H9 (cell line): ENCODE measurements at regions not wholly inside any gene's neighbourhood (a gene's known extent, or its start where the extent isn't known, plus 50 kb on each side); places are given as distances from the start of the nearest gene placed in this dataset.

ENCODE experiments used
- DNase-seq: peaks from one replicate; pipeline ENCODE4 v3.0.0-alpha.2; 2017
- H2AFZ ChIP-seq: one replicate; pipeline ENCODE4 v1.6.1; 2013; ENCODE audit warnings: mild to moderate bottlenecking, low read length, control low read depth, moderate library complexity
- H2AK5ac ChIP-seq: 2 replicates; pipeline ENCODE4 v1.6.1; 2013; ENCODE audit warnings: low read length, control low read depth, mixed read lengths; ENCODE audit not compliant: insufficient read length
- H2BK120ac ChIP-seq: one replicate; pipeline ENCODE4 v1.6.1; 2013; ENCODE audit warnings: low read depth, mild to moderate bottlenecking, low read length, control low read depth, inconsistent platforms; ENCODE audit not compliant: poor library complexity, severe bottlenecking
- H2BK12ac ChIP-seq: 2 replicates; pipeline ENCODE4 v1.6.1; 2013; ENCODE audit warnings: low read length, control low read depth, mixed read lengths, low read depth; ENCODE audit not compliant: insufficient read length
- H2BK15ac ChIP-seq: 2 replicates; pipeline ENCODE4 v1.6.1; 2013; ENCODE audit warnings: low read depth, low read length, control low read depth
- H2BK20ac ChIP-seq: one replicate; pipeline ENCODE4 v1.6.1; 2013; ENCODE audit warnings: low read depth, mild to moderate bottlenecking, low read length, control low read depth, inconsistent platforms; ENCODE audit not compliant: poor library complexity, severe bottlenecking
- H2BK5ac ChIP-seq: 2 replicates; pipeline ENCODE4 v1.6.1; 2013; ENCODE audit warnings: low read length, control low read depth, mixed read lengths; ENCODE audit not compliant: insufficient read length
- H3K14ac ChIP-seq: 2 replicates; pipeline ENCODE4 v1.6.1; 2013; ENCODE audit warnings: low read length, control low read depth; ENCODE audit not compliant: insufficient read depth
- H3K18ac ChIP-seq: 2 replicates; pipeline ENCODE4 v1.6.1; 2013; ENCODE audit warnings: low read depth, mild to moderate bottlenecking, mixed read lengths, low read length, control low read depth; ENCODE audit not compliant: insufficient read length
- H3K23ac ChIP-seq: 2 replicates; pipeline ENCODE4 v1.6.1; 2013; ENCODE audit warnings: low read length, control low read depth, mixed read lengths, low read depth; ENCODE audit not compliant: insufficient read length
- H3K23me2 ChIP-seq: 2 replicates; pipeline ENCODE4 v1.6.1; 2013; ENCODE audit warnings: low read depth, mild to moderate bottlenecking, mixed read lengths, low read length, control low read depth; ENCODE audit not compliant: insufficient read length, poor library complexity, severe bottlenecking
- H3K27ac ChIP-seq: 2 replicates; pipeline ENCODE4 v1.5.1; 2013; ENCODE audit warnings: low read length, control low read depth, mixed read lengths, low read depth; ENCODE audit not compliant: insufficient read length
- H3K27me3 ChIP-seq: 2 replicates; pipeline ENCODE4 v1.6.1; 2013; ENCODE audit warnings: low read length, control low read depth, inconsistent platforms; ENCODE audit not compliant: insufficient read depth
- H3K4ac ChIP-seq: 2 replicates; pipeline ENCODE4 v1.6.1; 2013; ENCODE audit warnings: low read depth, mild to moderate bottlenecking, control low read depth, inconsistent platforms, low read length, moderate library complexity
- H3K4me1 ChIP-seq: 2 replicates; pipeline ENCODE4 v1.6.1; 2013; ENCODE audit warnings: low read length, control low read depth, inconsistent platforms; ENCODE audit not compliant: insufficient read depth
- H3K4me2 ChIP-seq: 2 replicates; pipeline ENCODE4 v1.6.1; 2013; ENCODE audit warnings: low read length, control low read depth, mixed read lengths; ENCODE audit not compliant: insufficient read length, insufficient read depth
- H3K56ac ChIP-seq: 2 replicates; pipeline ENCODE4 v1.6.1; 2013; ENCODE audit warnings: low read depth, mild to moderate bottlenecking, mixed read lengths, low read length, control low read depth; ENCODE audit not compliant: insufficient read length
- H3K79me1 ChIP-seq: 2 replicates; pipeline ENCODE4 v1.6.1; 2013; ENCODE audit warnings: low read depth, mild to moderate bottlenecking, moderate library complexity, low read length, control low read depth, inconsistent platforms; ENCODE audit not compliant: insufficient read depth, poor library complexity, severe bottlenecking
- H3K79me2 ChIP-seq: 2 replicates; pipeline ENCODE4 v1.6.1; 2013; ENCODE audit warnings: low read length, control low read depth, inconsistent platforms; ENCODE audit not compliant: insufficient read depth
- H3K9ac ChIP-seq: 2 replicates; pipeline ENCODE4 v1.6.1; 2013; ENCODE audit warnings: low read length, control low read depth, mixed read lengths; ENCODE audit not compliant: insufficient read length; ENCODE audit errors: extremely low read depth
- H3K9me3 ChIP-seq: one replicate; pipeline ENCODE4 v1.6.1; 2013; ENCODE audit warnings: low read depth, low read length, inconsistent platforms; ENCODE audit not compliant: control insufficient read depth
- H3T11ph ChIP-seq: one replicate; pipeline ENCODE4 v1.6.1; 2013; ENCODE audit warnings: mild to moderate bottlenecking, low read length, control low read depth, inconsistent platforms
- H4K20me1 ChIP-seq: one replicate; pipeline ENCODE4 v1.6.1; 2013; ENCODE audit not compliant: control insufficient read depth, insufficient read length, insufficient read depth
- H4K5ac ChIP-seq: 2 replicates; pipeline ENCODE4 v1.6.1; 2013; ENCODE audit warnings: low read depth, mild to moderate bottlenecking, mixed read lengths, low read length, control low read depth; ENCODE audit not compliant: insufficient read length
- H4K8ac ChIP-seq: replicated peaks from 2 replicates; pipeline ENCODE4 v1.6.1; 2013; ENCODE audit warnings: low read length, control low read depth, mixed read lengths, low read depth; ENCODE audit not compliant: insufficient read length
- H4K91ac ChIP-seq: 2 replicates; pipeline ENCODE4 v1.6.1; 2013; ENCODE audit warnings: low read depth, mild to moderate bottlenecking, moderate library complexity, mixed read lengths, low read length, control low read depth; ENCODE audit not compliant: insufficient read length
- H3K27ac Mint-ChIP-seq, 3 experiments: 2 replicates in 2 of 3; 3 replicates in 1 of 3; pipeline ENCODE4 v1.8.0; 2020 to 2021; ENCODE audit warnings: mixed read lengths in 3 of 3, mild to moderate bottlenecking in 1 of 3, moderate library complexity in 1 of 3
- H3K27me3 Mint-ChIP-seq: 2 replicates; pipeline ENCODE4 v1.8.0; 2021; ENCODE audit warnings: low read depth, mild to moderate bottlenecking, moderate library complexity, mixed read lengths
- H3K36me3 Mint-ChIP-seq, 3 experiments: 2 replicates in 2 of 3; 3 replicates in 1 of 3; pipeline ENCODE4 v1.8.0; 2020 to 2021; ENCODE audit warnings: low read depth in 3 of 3, mixed read lengths in 3 of 3; ENCODE audit not compliant: insufficient read depth in 1 of 3
- H3K4me1 Mint-ChIP-seq, 2 experiments: 2 replicates each; pipeline ENCODE4 v1.8.0; 2020; ENCODE audit warnings: mixed read lengths in 2 of 2
- H3K4me3 Mint-ChIP-seq, 2 experiments: 2 replicates in 1 of 2; 3 replicates in 1 of 2; pipeline ENCODE4 v1.8.0; 2020 to 2021; ENCODE audit warnings: mild to moderate bottlenecking in 2 of 2, mixed read lengths in 2 of 2, moderate library complexity in 1 of 2
- H3K9me3 Mint-ChIP-seq, 2 experiments: 2 replicates in 1 of 2; 3 replicates in 1 of 2; pipeline ENCODE4 v1.8.0; 2020; ENCODE audit warnings: mild to moderate bottlenecking in 2 of 2, mixed read lengths in 2 of 2, moderate library complexity in 1 of 2
- WGBS: extraction: QIAGEN DNeasy Blood & Tissue Kit; methylation state at CpG from one replicate; pipeline ENCODE4 v1.1.7; 2013; ENCODE audit warnings: missing lambda C conversion rate, low lambda C conversion rate, mixed read lengths; ENCODE audit not compliant: insufficient read length; ENCODE audit errors: extremely low coverage; 5-methylcytosine and 5-hydroxymethylcytosine counted together
- TF ChIP-seq, protein P1 (sequence below): fragments of 200-600 bp; sonication (generic); conservative IDR thresholded peaks from 3 replicates; pipeline ENCODE4 v1.8.0; 2021; ENCODE audit warnings: antibody characterized with exemption, mild to moderate bottlenecking

DNA sequence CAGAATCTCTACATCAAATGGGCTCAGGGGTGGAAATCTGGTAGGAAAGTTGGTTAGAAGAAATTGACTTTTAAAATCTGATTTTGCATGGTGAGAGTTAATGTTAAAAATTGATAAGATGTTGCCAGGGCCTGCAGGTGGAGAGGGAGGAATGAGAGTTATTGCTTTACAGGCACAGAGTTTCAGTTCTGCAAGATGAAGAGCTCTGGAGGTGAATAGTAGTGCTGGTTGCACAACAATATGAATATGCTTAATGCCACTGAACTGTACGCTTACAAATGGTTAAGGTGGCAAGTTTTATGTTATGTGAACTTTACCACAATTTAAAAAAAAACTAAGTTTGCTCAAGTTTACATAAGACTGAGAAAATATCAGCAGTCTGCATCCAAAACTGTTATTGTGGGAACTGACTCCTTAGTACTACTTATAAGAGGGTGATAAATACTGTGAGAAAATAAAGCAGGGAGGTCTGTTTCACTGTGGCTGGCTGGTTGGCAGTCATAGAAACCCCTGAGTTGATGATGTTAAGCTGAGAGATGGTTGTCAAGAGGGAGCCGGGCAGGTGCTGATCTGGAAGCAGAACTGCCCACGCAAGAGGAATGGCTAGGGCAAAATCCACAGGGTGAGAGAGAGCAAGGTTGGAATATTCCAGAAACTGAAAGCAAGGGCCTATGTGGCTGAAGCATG is 144.9 kb downstream of the EDEM1 start:
- Histone ChIP-seq H3K14ac (no peak overlapping the region), H3K4me2 (no peak overlapping the region), H3K9ac (no peak overlapping the region), H3K4ac (no peak overlapping the region), H4K5ac (no peak overlapping the region), H2BK15ac (no peak overlapping the region), H3K18ac (no peak overlapping the region), H2BK20ac (no peak overlapping the region), H3K79me1 (no peaks in the 10 kb centered on the region), H3K23ac (no peak overlapping the region), H3K79me2 (no peaks in the 10 kb centered on the region), H3T11ph (no peak overlapping the region), H4K91ac (no peak overlapping the region), H4K8ac (no peak overlapping the region), H2BK120ac (no peak overlapping the region), H2BK5ac (no peak overlapping the region), H3K9me3 (no peaks in the 10 kb centered on the region), H4K20me1 (no peaks in the 10 kb centered on the region), H3K27me3 (no peaks in the 10 kb centered on the region), H3K23me2 (no peaks in the 10 kb centered on the region), H3K4me1 (no peaks in the 10 kb centered on the region), H2AFZ (no peak overlapping the region), H2AK5ac (no peak overlapping the region), H2BK12ac (no peak overlapping the region), H3K56ac (no peak overlapping the region), H3K27ac (no peak overlapping the region)
- DNase-seq = no peak
- Mint-ChIP-seq H3K27me3 (peaks cover 4% of the 10 kb centered on the region), H3K4me1 (no peaks in the 10 kb centered on the region; a peak in 1 of 4 replicates), H3K36me3 (no peaks in the 10 kb centered on the region), H3K4me3 (no peak overlapping the region), H3K27ac (peak overlapping the region in 1 of 3 experiments; percentile 46; a peak in 2 of 7 replicates), H3K9me3 (no peaks in the 10 kb centered on the region)
- no CpG with 5 or more reads among the region's 3 CpGs for WGBS
- TF ChIP-seq, protein P1, sequence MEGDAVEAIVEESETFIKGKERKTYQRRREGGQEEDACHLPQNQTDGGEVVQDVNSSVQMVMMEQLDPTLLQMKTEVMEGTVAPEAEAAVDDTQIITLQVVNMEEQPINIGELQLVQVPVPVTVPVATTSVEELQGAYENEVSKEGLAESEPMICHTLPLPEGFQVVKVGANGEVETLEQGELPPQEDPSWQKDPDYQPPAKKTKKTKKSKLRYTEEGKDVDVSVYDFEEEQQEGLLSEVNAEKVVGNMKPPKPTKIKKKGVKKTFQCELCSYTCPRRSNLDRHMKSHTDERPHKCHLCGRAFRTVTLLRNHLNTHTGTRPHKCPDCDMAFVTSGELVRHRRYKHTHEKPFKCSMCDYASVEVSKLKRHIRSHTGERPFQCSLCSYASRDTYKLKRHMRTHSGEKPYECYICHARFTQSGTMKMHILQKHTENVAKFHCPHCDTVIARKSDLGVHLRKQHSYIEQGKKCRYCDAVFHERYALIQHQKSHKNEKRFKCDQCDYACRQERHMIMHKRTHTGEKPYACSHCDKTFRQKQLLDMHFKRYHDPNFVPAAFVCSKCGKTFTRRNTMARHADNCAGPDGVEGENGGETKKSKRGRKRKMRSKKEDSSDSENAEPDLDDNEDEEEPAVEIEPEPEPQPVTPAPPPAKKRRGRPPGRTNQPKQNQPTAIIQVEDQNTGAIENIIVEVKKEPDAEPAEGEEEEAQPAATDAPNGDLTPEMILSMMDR = no peak
